HUES48 (cell line): ENCODE measurements at regions not wholly inside any gene's neighbourhood (a gene's known extent, or its start where the extent isn't known, plus 50 kb on each side); places are given as distances from the start of the nearest gene placed in this dataset.
"Not testable (repeated sequence)": the region's sequence is repeated elsewhere in the genome, so short reads cannot be mapped to it uniquely, and the experiment has no call there.

ENCODE experiments used
- H3K27ac ChIP-seq: one replicate; pipeline ENCODE4 v1.7.0; 2013; ENCODE audit warnings: low read depth, low read length, inconsistent platforms
- H3K27me3 ChIP-seq: 2 replicates; pipeline ENCODE4 v1.6.1; 2013; ENCODE audit warnings: mild to moderate bottlenecking, low read length; ENCODE audit not compliant: control insufficient read depth, insufficient read depth
- H3K36me3 ChIP-seq: 2 replicates; pipeline ENCODE4 v1.6.1; 2013; ENCODE audit warnings: low read length; ENCODE audit not compliant: control insufficient read depth, insufficient read depth
- H3K4me1 ChIP-seq: 2 replicates; pipeline ENCODE4 v1.6.1; 2013; ENCODE audit warnings: mild to moderate bottlenecking, low read length; ENCODE audit not compliant: control insufficient read depth, insufficient read depth
- H3K4me3 ChIP-seq: 2 replicates; pipeline ENCODE4 v1.5.1; 2013; ENCODE audit warnings: mild to moderate bottlenecking, low read depth, low read length
- H3K9ac ChIP-seq: 2 replicates; pipeline ENCODE4 v1.6.1; 2013; ENCODE audit warnings: mild to moderate bottlenecking, low read depth, low read length, moderate library complexity
- H3K9me3 ChIP-seq: 2 replicates; pipeline ENCODE4 v1.6.1; 2013; ENCODE audit warnings: low read length; ENCODE audit not compliant: control insufficient read depth, insufficient read depth

GRCh38 chr19:57031106-57031505, 88.7 kb upstream of the USP29 start:
- Histone ChIP-seq H3K9ac (no peak overlapping the region), H3K27me3 (no peaks in the 10 kb centered on the region), H3K4me3 (no peak overlapping the region), H3K27ac (no peak overlapping the region), H3K4me1 (no peaks in the 10 kb centered on the region), H3K36me3 (no peaks in the 10 kb centered on the region), H3K9me3 (peaks cover 89% of the 10 kb centered on the region)

- no peaks in the 10 kb centered on the region for H3K4me1 ChIP-seq
These were observed 86.2 kb upstream of the USP29 start for GRCh38 chr19:57033576-57033975.

GRCh38 chr19:57034544-57034943, 85.2 kb upstream of the USP29 start:
- Histone ChIP-seq H3K4me3 (no peak overlapping the region), H3K36me3 (no peaks in the 10 kb centered on the region), H3K27ac (no peak overlapping the region), H3K9me3 (peaks cover 87% of the 10 kb centered on the region), H3K9ac (no peak overlapping the region), H3K4me1 (no peaks in the 10 kb centered on the region), H3K27me3 (no peaks in the 10 kb centered on the region)

More at GRCh38 chr19:57033576-57033975, 86.2 kb upstream of the USP29 start:
- no peak overlapping the region for H3K27ac ChIP-seq
- no peaks in the 10 kb centered on the region for H3K36me3 ChIP-seq
- H3K4me3 ChIP-seq, result no peak overlapping the region
- no peaks in the 10 kb centered on the region for H3K27me3 ChIP-seq
- peaks cover 87% of the 10 kb centered on the region for H3K9me3 ChIP-seq
- H3K9ac ChIP-seq, result no peak overlapping the region

- not testable (repeated sequence) for H3K9ac ChIP-seq, H3K4me1 ChIP-seq, H3K27ac ChIP-seq, H3K27me3 ChIP-seq, H3K36me3 ChIP-seq, H3K4me3 ChIP-seq
- H3K9me3 ChIP-seq, result peaks cover 89% of the 10 kb centered on the region
These were observed 84.0 kb upstream of the USP29 start for GRCh38 chr19:57035740-57036139.

- Histone ChIP-seq H3K4me1 (no peaks in the 10 kb centered on the region), H3K9ac (no peak overlapping the region), H3K9me3 (peaks cover 90% of the 10 kb centered on the region), H3K27ac (no peak overlapping the region), H3K36me3 (no peaks in the 10 kb centered on the region), H3K27me3 (no peaks in the 10 kb centered on the region), H3K4me3 (no peak overlapping the region)
These were observed 82.2 kb upstream of the USP29 start for GRCh38 chr19:57037556-57037955.

- Histone ChIP-seq H3K27ac (no peak overlapping the region), H3K4me3 (no peak overlapping the region), H3K9me3 (peaks cover 89% of the 10 kb centered on the region), H3K27me3 (no peaks in the 10 kb centered on the region), H3K4me1 (no peaks in the 10 kb centered on the region), H3K9ac (no peak overlapping the region), H3K36me3 (no peaks in the 10 kb centered on the region)
These were observed 72.0 kb upstream of the USP29 start for GRCh38 chr19:57047743-57048142.

GRCh38 chr19:57050863-57051262, 68.9 kb upstream of the USP29 start:
- Histone ChIP-seq H3K4me1 (no peaks in the 10 kb centered on the region), H3K27me3 (no peaks in the 10 kb centered on the region), H3K36me3 (no peaks in the 10 kb centered on the region), H3K27ac (no peak overlapping the region), H3K4me3 (no peak overlapping the region), H3K9me3 (peaks cover 90% of the 10 kb centered on the region), H3K9ac (no peak overlapping the region)

- Histone ChIP-seq H3K4me1 (no peaks in the 10 kb centered on the region), H3K9me3 (peaks cover 89% of the 10 kb centered on the region), H3K9ac (no peak overlapping the region)
These were observed 67.7 kb upstream of the USP29 start for GRCh38 chr19:57052081-57052480.

GRCh38 chr19:57053401-57053800, 66.4 kb upstream of the USP29 start:
- Histone ChIP-seq H3K27ac (no peak overlapping the region), H3K4me3 (no peak overlapping the region), H3K9me3 (peaks cover 89% of the 10 kb centered on the region), H3K36me3 (no peaks in the 10 kb centered on the region), H3K9ac (no peak overlapping the region), H3K4me1 (no peaks in the 10 kb centered on the region), H3K27me3 (no peaks in the 10 kb centered on the region)

More at GRCh38 chr19:57052081-57052480, 67.7 kb upstream of the USP29 start:
- H3K27ac ChIP-seq, result no peak overlapping the region
- no peaks in the 10 kb centered on the region for H3K27me3 ChIP-seq
- H3K4me3 ChIP-seq, result no peak overlapping the region
- no peaks in the 10 kb centered on the region for H3K36me3 ChIP-seq

- no peaks in the 10 kb centered on the region for H3K36me3 ChIP-seq
- H3K27me3 ChIP-seq, result no peaks in the 10 kb centered on the region
- H3K9me3 ChIP-seq, result peaks cover 82% of the 10 kb centered on the region
- no peak overlapping the region for H3K27ac ChIP-seq
- H3K9ac ChIP-seq, result no peak overlapping the region
- H3K4me3 ChIP-seq, result no peak overlapping the region
- H3K4me1 ChIP-seq, result no peaks in the 10 kb centered on the region
These were observed 63.8 kb upstream of the USP29 start for GRCh38 chr19:57055956-57056355.

GRCh38 chr19:57057036-57057686, 62.6 kb upstream of the USP29 start:
- no peak overlapping the region for H3K27ac ChIP-seq
- no peak overlapping the region for H3K4me3 ChIP-seq
- H3K9me3 ChIP-seq, result peaks cover 81% of the 10 kb centered on the region

More at GRCh38 chr19:57057036-57057686, 62.6 kb upstream of the USP29 start:
- no peaks in the 10 kb centered on the region for H3K4me1 ChIP-seq
- no peaks in the 10 kb centered on the region for H3K36me3 ChIP-seq
- no peaks in the 10 kb centered on the region for H3K27me3 ChIP-seq
- H3K9ac ChIP-seq, result no peak overlapping the region
